Kidney (tissue), 13 donors: ENCODE measurements at regions not wholly inside any gene's neighbourhood (a gene's known extent, or its start where the extent isn't known, plus 50 kb on each side); places are given as distances from the start of the nearest gene placed in this dataset.

ENCODE experiments used
- DNase-seq, 5 donors: peaks; one replicate each; pipeline ENCODE4 v3.0.0-alpha.2; 2013 to 2020
- FAIRE-seq: peaks from 2 replicates; lab custom pipeline; 2012; peaks lifted over from hg19 to GRCh38; lab: Jason Lieb, UNC
- H3K27ac ChIP-seq, 2 donors: one replicate each; pipeline ENCODE4 v1.7.0; 2013; ENCODE audit warnings: low read depth in 2 of 2, low read length in 2 of 2, inconsistent platforms in 1 of 2
- H3K27me3 ChIP-seq: one replicate; pipeline ENCODE4 v1.7.1; 2013; ENCODE audit warnings: low read length, inconsistent platforms; ENCODE audit not compliant: control insufficient read depth, insufficient read depth
- H3K36me3 ChIP-seq, 3 donors: one replicate each; pipeline versions ENCODE4 v1.7.0 to v1.7.1; 2013; ENCODE audit warnings: low read length in 3 of 3, control low read depth in 1 of 3, inconsistent platforms in 1 of 3; ENCODE audit not compliant: insufficient read depth in 3 of 3, control insufficient read depth in 2 of 3
- H3K4me1 ChIP-seq, 3 donors: one replicate each; pipeline versions ENCODE4 v1.7.0 to v1.7.1; 2013; ENCODE audit warnings: low read length in 3 of 3, inconsistent platforms in 1 of 3, low read depth in 1 of 3; ENCODE audit not compliant: control insufficient read depth in 2 of 3, insufficient read depth in 2 of 3
- H3K4me3 ChIP-seq, 3 donors: one replicate each; pipeline versions ENCODE4 v1.7.0 to v1.8.1; 2013; ENCODE audit warnings: low read length in 3 of 3, control low read depth in 1 of 3, inconsistent platforms in 1 of 3
- H3K9ac ChIP-seq, 3 donors: one replicate each; pipeline versions ENCODE4 v1.7.0 to v1.7.1; 2013; ENCODE audit warnings: low read length in 3 of 3, control low read depth in 1 of 3, inconsistent platforms in 1 of 3
- H3K9me3 ChIP-seq, 3 donors: one replicate each; pipeline versions ENCODE4 v1.7.0 to v1.7.1; 2013; ENCODE audit warnings: low read length in 3 of 3, control low read depth in 1 of 3, inconsistent platforms in 1 of 3; ENCODE audit not compliant: control insufficient read depth in 2 of 3, insufficient read depth in 1 of 3
- CTCF ChIP-seq: IDR thresholded peaks from 3 replicates; pipeline ENCODE4 v1.5.1; 2012; ENCODE audit warnings: mild to moderate bottlenecking, moderate library complexity, borderline replicate concordance; ENCODE audit not compliant: insufficient read depth; ENCODE audit errors: extremely low read depth
- intact Hi-C: fragments of 100-400 bp; cut with DNase I; formaldehyde crosslinking; loops from one replicate; pipeline ENCODE4 v1.11.1; 2022
- donor health status: control.
- donor health status: control.
- donor health status: control.
- donor health status: control.
- donor health status: control.
- donor health status: DM: yes; HTN: yes; CAD: no.
- donor health status: Normal renal cell carcinoma (clear cell type).

DNA sequence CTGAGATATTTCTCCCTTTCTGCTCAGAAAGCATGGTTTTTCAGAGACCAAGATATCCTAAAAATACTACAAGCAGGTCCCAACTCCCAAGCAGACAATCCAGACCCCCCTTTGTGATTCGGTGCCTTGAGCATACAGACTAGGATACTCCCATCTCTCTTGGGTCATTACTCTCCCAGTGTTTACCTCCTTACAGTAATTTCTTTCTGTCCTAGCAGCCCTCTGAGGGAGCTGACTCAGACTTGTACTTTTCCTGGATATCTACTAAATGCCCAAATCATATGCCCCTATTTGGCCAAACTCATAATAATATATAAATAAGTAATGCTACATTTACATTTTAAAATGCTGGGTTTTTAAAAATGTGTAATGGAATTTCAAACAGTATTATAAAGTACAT lies 355.6 kb downstream of the LRIG3 start:
- intact Hi-C loops, result no loop called here
- no peaks in the 10 kb centered on the region for H3K9me3 ChIP-seq
- TF ChIP-seq CTCF, result no peak
- no peak for FAIRE-seq
- no peaks in the 10 kb centered on the region for H3K27me3 ChIP-seq
- no peaks in the 10 kb centered on the region for H3K4me1 ChIP-seq
- no peak overlapping the region for H3K4me3 ChIP-seq
- H3K36me3 ChIP-seq, result no peaks in the 10 kb centered on the region
- H3K9ac ChIP-seq, result no peak overlapping the region
- no peak overlapping the region for H3K27ac ChIP-seq
- DNase-seq, result no peak

DNA sequence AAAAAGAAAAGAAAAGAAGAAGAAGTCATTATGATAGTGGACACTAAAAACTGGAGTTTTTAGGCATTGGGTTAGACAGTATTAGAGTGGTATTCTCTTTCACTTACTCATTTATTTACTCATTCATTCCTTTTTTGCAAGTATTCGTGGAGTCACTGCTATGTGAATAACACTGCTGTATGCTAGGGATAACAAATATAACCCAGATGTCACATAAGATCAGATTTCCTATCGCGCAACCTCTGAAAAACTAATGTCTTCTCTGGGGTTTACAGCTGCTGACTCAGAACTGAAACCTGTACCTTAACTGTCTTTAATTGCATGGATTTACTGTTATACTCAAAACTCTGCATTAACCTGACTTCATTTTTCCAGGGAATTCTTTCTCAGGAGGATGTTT lies 353.7 kb downstream of the LRIG3 start:
- Histone ChIP-seq H3K4me3 (no peak overlapping the region), H3K36me3 (no peaks in the 10 kb centered on the region), H3K9me3 (no peaks in the 10 kb centered on the region), H3K27ac (no peak overlapping the region), H3K27me3 (no peaks in the 10 kb centered on the region), H3K9ac (no peak overlapping the region), H3K4me1 (no peaks in the 10 kb centered on the region)
- TF ChIP-seq CTCF, result no peak
- no peak for DNase-seq
- intact Hi-C loops, result no loop called here
- no peak for FAIRE-seq

DNA sequence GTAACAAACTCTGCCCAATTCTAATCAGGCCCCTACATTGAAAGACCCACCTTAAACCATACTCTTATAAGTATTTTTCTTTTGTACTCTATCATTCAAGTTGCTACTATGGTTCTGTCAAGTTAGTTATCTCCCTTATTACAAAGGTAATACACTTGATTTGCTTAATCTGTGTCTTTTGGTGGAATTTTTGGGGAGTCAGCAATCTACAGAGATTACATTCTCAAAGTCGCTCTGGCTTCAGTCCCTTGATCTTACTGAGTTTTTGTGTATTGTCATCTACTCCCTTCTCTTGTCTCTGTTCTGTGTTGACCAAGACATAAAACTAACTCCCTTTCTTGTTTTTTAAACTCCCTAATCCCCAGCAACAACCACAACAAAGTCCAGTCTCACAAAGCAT lies 353.1 kb downstream of the LRIG3 start:
- FAIRE-seq (no peak), DNase-seq (no peak)
- Histone ChIP-seq H3K36me3 (no peaks in the 10 kb centered on the region), H3K27me3 (no peaks in the 10 kb centered on the region), H3K9ac (no peak overlapping the region), H3K27ac (no peak overlapping the region), H3K4me3 (no peak overlapping the region), H3K9me3 (no peaks in the 10 kb centered on the region), H3K4me1 (no peaks in the 10 kb centered on the region)
- TF ChIP-seq CTCF, result no peak
- intact Hi-C loops, result no loop called here

DNA sequence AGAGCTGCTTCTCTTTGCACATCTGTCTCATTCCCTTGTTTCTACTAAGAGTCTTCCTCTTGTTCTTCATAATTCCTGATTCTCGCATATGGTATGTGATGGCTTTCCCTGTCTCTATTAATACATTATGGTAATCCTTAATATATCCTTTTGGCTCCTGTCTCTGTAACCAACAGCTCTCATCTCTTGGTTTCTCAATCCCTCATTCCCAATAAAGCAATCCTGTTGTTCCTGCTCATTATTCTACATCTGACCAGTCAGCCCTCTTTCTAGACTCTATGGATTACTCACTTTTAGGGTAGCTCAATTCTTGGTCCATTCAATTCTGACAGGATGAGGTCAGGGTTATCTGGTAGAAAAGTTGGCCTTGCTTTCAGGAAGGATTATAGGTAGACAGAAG lies 349.9 kb downstream of the LRIG3 start:
- Histone ChIP-seq H3K4me3 (no peak overlapping the region), H3K36me3 (no peaks in the 10 kb centered on the region), H3K9me3 (no peaks in the 10 kb centered on the region), H3K4me1 (no peaks in the 10 kb centered on the region), H3K9ac (no peak overlapping the region), H3K27me3 (no peaks in the 10 kb centered on the region), H3K27ac (no peak overlapping the region)
- intact Hi-C loops, result no loop called here
- no peak for TF ChIP-seq CTCF
- DNase-seq, result no peak
- FAIRE-seq, result no peak
